ENCODE measurements at regions not wholly inside any gene's neighbourhood (a gene's known extent, or its start where the extent isn't known, plus 50 kb on each side); places are given as distances from the start of the nearest gene placed in this dataset.
"Not testable (repeated sequence)": the region's sequence is repeated elsewhere in the genome, so short reads cannot be mapped to it uniquely, and the experiment has no call there.

- TF ChIP-seq CTCF (IDR thresholded peaks at IDR 0.05): no peak
- Histone ChIP-seq H3K4me1 (no peaks in the 10 kb centered on the region), H3K4me3 (ENCODE audit: low read depth, low read length) (no peak overlapping the region), H3K9me3 (ENCODE audit: control insufficient read depth, low read length) (no peaks in the 10 kb centered on the region), H2AFZ (no peak overlapping the region), H3K27me3 (ENCODE audit: control insufficient read depth, insufficient read depth, low read length) (no peaks in the 10 kb centered on the region), H3K27ac (no peak overlapping the region), H3K4me2 (ENCODE audit: low read length) (no peak overlapping the region), H3K36me3 (ENCODE audit: control insufficient read depth, insufficient read depth, low read length) (no peaks in the 10 kb centered on the region), H3K79me2 (no peaks in the 10 kb centered on the region), H3K9ac (no peak overlapping the region)
These were observed 636.2 kb upstream of the LRRN3 start for GRCh38 chr7:110454713-110455112.

- H2AFZ ChIP-seq: no peak overlapping the region
These were observed 629.3 kb upstream of the LRRN3 start for GRCh38 chr7:110461621-110462020.

GRCh38 chr7:110470420-110470819 lies 620.5 kb upstream of the LRRN3 start:
- no peak overlapping the region for H3K4me2 ChIP-seq (ENCODE audit: low read length)

More at GRCh38 chr7:110461621-110462020, 629.3 kb upstream of the LRRN3 start:
- Histone ChIP-seq H3K36me3 (ENCODE audit: control insufficient read depth, insufficient read depth, low read length) (no peaks in the 10 kb centered on the region), H3K4me3 (ENCODE audit: low read depth, low read length) (no peak overlapping the region), H3K79me2 (no peaks in the 10 kb centered on the region), H3K27me3 (ENCODE audit: control insufficient read depth, insufficient read depth, low read length) (no peaks in the 10 kb centered on the region), H3K27ac (no peak overlapping the region), H3K9me3 (ENCODE audit: control insufficient read depth, low read length) (no peaks in the 10 kb centered on the region), H3K9ac (no peak overlapping the region), H3K4me1 (no peaks in the 10 kb centered on the region), H3K4me2 (ENCODE audit: low read length) (no peak overlapping the region)
- TF ChIP-seq CTCF (IDR thresholded peaks at IDR 0.05): no peak

GRCh38 chr7:110472419-110472818 lies 618.5 kb upstream of the LRRN3 start:
- not testable (repeated sequence) for H3K36me3 ChIP-seq (ENCODE audit: control insufficient read depth, insufficient read depth, low read length); H3K4me1 ChIP-seq; H3K9ac ChIP-seq; H3K4me3 ChIP-seq (ENCODE audit: low read depth, low read length); H3K27me3 ChIP-seq (ENCODE audit: control insufficient read depth, insufficient read depth, low read length); H3K9me3 ChIP-seq (ENCODE audit: control insufficient read depth, low read length); H3K4me2 ChIP-seq (ENCODE audit: low read length); H2AFZ ChIP-seq; H3K79me2 ChIP-seq; H3K27ac ChIP-seq

More at GRCh38 chr7:110470420-110470819, 620.5 kb upstream of the LRRN3 start:
- H3K4me1 ChIP-seq: no peaks in the 10 kb centered on the region
- H3K9ac ChIP-seq: no peak overlapping the region
- no peak overlapping the region for H2AFZ ChIP-seq
- H3K27ac ChIP-seq: no peak overlapping the region
- H3K79me2 ChIP-seq: no peaks in the 10 kb centered on the region
- TF ChIP-seq CTCF (IDR thresholded peaks at IDR 0.05): no peak
- H3K27me3 ChIP-seq (ENCODE audit: control insufficient read depth, insufficient read depth, low read length): no peaks in the 10 kb centered on the region
- no peaks in the 10 kb centered on the region for H3K9me3 ChIP-seq (ENCODE audit: control insufficient read depth, low read length)
- H3K36me3 ChIP-seq (ENCODE audit: control insufficient read depth, insufficient read depth, low read length): no peaks in the 10 kb centered on the region
- H3K4me3 ChIP-seq (ENCODE audit: low read depth, low read length): no peak overlapping the region

- no peak overlapping the region for H3K4me3 ChIP-seq (ENCODE audit: low read depth, low read length)
- H3K4me2 ChIP-seq (ENCODE audit: low read length): no peak overlapping the region
- no peak overlapping the region for H2AFZ ChIP-seq
- peaks cover 6% of the 10 kb centered on the region for H3K9me3 ChIP-seq (ENCODE audit: control insufficient read depth, low read length)
- no peaks in the 10 kb centered on the region for H3K27me3 ChIP-seq (ENCODE audit: control insufficient read depth, insufficient read depth, low read length)
- no peaks in the 10 kb centered on the region for H3K36me3 ChIP-seq (ENCODE audit: control insufficient read depth, insufficient read depth, low read length)
- H3K27ac ChIP-seq: no peak overlapping the region
- no peaks in the 10 kb centered on the region for H3K79me2 ChIP-seq
- H3K4me1 ChIP-seq: no peaks in the 10 kb centered on the region
- H3K9ac ChIP-seq: no peak overlapping the region
- no peak for TF ChIP-seq CTCF (IDR thresholded peaks at IDR 0.05)
These were observed 610.0 kb upstream of the LRRN3 start for GRCh38 chr7:110480964-110481363.
